ENCODE measurements at regions not wholly inside any gene's neighbourhood (a gene's known extent, or its start where the extent isn't known, plus 50 kb on each side); places are given as distances from the start of the nearest gene placed in this dataset.

DNA sequence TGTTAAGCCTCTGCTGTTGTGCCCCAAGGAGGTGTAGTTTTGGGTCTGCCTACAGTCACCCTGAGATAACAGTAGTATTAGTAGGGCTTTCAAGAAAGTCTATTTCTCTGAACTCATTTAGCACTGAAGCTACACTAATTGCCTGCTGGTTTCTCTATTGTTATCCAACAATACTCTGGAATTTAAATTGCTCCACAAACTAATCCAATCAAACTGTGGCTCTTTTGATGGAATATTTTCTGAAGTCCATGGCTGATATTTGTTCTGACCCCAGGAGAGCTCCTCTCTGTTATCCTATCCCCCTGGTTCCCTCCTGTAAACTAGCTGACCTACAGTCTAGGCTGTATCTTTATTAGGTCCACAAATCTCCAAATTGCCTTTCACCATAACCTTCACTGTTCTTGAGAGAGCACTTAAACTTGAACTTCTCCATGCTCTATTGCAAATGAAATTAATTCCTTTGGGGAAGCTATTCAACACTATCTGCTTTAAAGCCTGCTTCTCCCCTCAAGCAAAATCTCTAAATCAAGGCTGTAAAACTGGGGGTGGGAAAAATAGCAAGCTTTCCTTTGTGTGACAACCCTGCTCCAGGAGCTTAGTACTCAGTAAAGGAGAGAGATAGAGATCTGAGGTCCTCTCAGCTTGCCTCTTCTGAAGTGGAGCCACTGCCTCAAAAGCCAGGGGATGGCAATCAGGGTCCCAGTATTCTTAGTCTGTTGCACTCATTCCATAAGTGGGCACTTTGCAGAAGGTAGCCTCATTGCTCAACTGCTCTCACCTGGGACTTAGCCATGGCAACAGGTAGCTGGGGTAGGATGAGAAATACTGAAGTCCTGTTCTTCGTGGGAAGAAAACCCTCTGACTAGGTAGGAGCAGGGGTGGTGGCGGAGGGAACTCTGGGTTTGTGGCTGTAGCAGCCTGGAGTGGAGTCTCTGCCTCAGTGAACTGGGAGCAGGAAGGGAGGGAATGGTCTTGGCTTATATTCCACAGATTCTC lies 110.9 kb downstream of the MACIR start:
- TF ChIP-seq, protein P1, sequence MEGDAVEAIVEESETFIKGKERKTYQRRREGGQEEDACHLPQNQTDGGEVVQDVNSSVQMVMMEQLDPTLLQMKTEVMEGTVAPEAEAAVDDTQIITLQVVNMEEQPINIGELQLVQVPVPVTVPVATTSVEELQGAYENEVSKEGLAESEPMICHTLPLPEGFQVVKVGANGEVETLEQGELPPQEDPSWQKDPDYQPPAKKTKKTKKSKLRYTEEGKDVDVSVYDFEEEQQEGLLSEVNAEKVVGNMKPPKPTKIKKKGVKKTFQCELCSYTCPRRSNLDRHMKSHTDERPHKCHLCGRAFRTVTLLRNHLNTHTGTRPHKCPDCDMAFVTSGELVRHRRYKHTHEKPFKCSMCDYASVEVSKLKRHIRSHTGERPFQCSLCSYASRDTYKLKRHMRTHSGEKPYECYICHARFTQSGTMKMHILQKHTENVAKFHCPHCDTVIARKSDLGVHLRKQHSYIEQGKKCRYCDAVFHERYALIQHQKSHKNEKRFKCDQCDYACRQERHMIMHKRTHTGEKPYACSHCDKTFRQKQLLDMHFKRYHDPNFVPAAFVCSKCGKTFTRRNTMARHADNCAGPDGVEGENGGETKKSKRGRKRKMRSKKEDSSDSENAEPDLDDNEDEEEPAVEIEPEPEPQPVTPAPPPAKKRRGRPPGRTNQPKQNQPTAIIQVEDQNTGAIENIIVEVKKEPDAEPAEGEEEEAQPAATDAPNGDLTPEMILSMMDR (IDR thresholded peaks at IDR 0.05; ENCODE audit: insufficient read depth, low read depth, low read length): no peak
- Histone ChIP-seq H3K4me3 (ENCODE audit: low read depth, low read length) (no peak overlapping the region), H3K36me3 (ENCODE audit: control insufficient read depth, insufficient read depth, low read length) (no peaks in the 10 kb centered on the region), H3K27me3 (ENCODE audit: control insufficient read depth, insufficient read depth, low read length) (no peaks in the 10 kb centered on the region)
- POLR2A ChIA-PET: no interaction called here
- no peak for DNase-seq (ENCODE audit: low read depth)
- CTCF ChIA-PET: no interaction called here

DNA sequence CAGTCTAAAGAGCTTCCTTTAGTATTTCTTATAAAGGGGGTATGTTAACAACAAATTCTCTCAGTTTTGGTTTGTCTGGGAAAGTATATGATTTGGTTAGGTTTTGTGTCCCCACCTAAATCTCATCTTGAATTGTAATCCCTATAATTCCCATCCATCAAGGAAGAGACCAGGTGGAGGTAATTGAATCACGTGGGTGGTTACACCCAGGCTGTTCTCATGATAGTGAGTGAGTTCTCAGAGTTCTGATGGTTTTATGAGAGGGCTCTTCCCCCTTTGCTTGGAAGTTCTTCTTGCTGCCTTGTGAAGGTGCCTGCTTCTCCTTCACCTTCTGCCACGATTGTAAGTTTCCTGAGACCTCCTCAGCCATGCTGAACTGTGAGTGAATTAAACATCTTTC lies 109.1 kb downstream of the MACIR start:
- H3K4me3 ChIP-seq (ENCODE audit: low read depth, low read length): no peak overlapping the region
- no peak for DNase-seq (ENCODE audit: low read depth)
- no peaks in the 10 kb centered on the region for H3K27me3 ChIP-seq (ENCODE audit: control insufficient read depth, insufficient read depth, low read length)
- H3K36me3 ChIP-seq (ENCODE audit: control insufficient read depth, insufficient read depth, low read length): no peaks in the 10 kb centered on the region
- TF ChIP-seq, protein P1 (IDR thresholded peaks at IDR 0.05; ENCODE audit: insufficient read depth, low read depth, low read length): no peak
- ChIA-PET CTCF (no interaction called here), POLR2A (no interaction called here)

DNA sequence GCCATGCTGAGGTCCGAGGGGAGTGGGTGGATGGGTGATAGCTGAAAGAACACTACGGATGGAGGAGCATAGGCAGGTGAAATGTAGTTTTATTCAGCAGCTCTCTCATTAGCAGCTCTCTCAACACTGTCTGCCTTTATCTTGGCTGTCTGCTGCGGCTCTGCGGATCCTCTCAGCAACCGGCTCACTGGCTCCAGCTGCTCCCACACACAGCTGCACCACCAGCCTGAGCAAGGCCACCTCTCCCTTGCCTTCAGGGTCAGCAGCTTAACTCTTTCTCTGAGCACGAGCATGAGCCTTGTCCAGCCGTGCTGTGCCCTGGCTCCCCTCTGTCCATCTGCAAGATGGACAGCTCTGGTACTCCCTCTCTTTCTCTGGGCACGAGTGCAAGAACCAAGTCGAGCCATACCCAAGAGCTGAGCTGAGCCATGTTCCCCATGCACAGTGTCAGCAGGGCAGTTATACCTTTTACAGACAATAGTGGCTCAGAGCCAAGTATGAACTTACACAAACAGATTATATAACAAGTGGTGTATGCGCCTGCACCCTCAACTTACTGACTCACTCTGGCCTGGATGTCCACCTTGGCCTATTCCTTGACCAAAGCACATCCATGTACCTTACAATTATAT lies 108.5 kb downstream of the MACIR start:
- CTCF ChIA-PET: no interaction called here
- POLR2A ChIA-PET: interaction anchor here (0.5 kb wide), 1 partner anchor 81 kb away, joined by 3 read pairs; no protein-coding TSS in a partner anchor
- Histone ChIP-seq H3K27me3 (ENCODE audit: control insufficient read depth, insufficient read depth, low read length) (no peaks in the 10 kb centered on the region), H3K4me3 (ENCODE audit: low read depth, low read length) (no peak overlapping the region), H3K36me3 (ENCODE audit: control insufficient read depth, insufficient read depth, low read length) (no peaks in the 10 kb centered on the region)
- DNase-seq (ENCODE audit: low read depth): no peak
- TF ChIP-seq, protein P1 (IDR thresholded peaks at IDR 0.05; ENCODE audit: insufficient read depth, low read depth, low read length): no peak

DNA sequence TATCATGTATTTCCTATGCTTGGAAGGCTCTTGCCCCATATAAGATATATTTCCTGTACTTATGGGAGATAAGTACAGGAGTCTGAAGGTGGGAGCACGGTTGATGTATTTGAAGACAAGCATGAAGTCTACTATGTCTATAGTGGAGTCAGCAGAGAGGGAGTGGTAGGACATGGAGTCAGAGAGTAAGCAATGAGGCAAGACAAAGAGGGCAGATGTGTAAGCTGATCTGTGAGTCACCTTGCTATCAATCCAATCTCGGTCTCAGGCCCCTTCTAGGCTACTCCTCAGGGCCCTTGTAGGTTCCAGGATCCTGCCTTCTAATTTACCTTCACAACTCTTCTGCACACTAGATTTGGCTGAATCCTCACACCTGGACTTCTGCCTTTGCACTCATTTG lies 105.5 kb downstream of the MACIR start:
- no peak for DNase-seq (ENCODE audit: low read depth)
- TF ChIP-seq, protein P1 (IDR thresholded peaks at IDR 0.05; ENCODE audit: insufficient read depth, low read depth, low read length): no peak
- ChIA-PET CTCF (no interaction called here), POLR2A (no interaction called here)
- no peaks in the 10 kb centered on the region for H3K27me3 ChIP-seq (ENCODE audit: control insufficient read depth, insufficient read depth, low read length)
- H3K4me3 ChIP-seq (ENCODE audit: low read depth, low read length): no peak overlapping the region
- no peaks in the 10 kb centered on the region for H3K36me3 ChIP-seq (ENCODE audit: control insufficient read depth, insufficient read depth, low read length)

DNA sequence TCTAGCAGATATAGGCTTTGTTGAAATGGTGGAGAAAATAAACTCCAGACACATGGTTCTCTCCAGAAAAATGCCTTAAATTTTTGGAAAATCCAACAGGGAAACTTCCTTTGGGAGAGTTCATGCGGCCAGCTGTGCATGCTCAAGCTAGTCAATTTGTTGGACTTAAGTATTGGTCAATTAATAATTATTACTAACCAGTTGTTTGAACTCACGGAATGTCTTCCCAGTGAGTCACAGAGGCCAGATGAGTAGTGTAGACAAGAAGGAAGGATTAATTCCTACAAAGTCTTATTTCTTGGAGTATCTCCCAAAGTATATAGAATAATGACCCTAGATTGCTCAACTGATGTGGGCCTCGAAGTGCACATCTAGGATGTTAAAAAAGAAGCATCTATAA lies 103.6 kb downstream of the MACIR start:
- Histone ChIP-seq H3K4me3 (ENCODE audit: low read depth, low read length) (no peak overlapping the region), H3K27me3 (ENCODE audit: control insufficient read depth, insufficient read depth, low read length) (no peaks in the 10 kb centered on the region), H3K36me3 (ENCODE audit: control insufficient read depth, insufficient read depth, low read length) (no peaks in the 10 kb centered on the region)
- ChIA-PET POLR2A (interaction anchor here (0.6 kb wide), 1 partner anchor 104 kb away, joined by 15 read pairs; no protein-coding TSS in a partner anchor), CTCF (interaction anchor here (0.7 to 1.5 kb wide), 3 partner anchors 10 to 856 kb away, joined by 3 read pairs; no protein-coding TSS in a partner anchor)
- TF ChIP-seq, protein P1 (IDR thresholded peaks at IDR 0.05; ENCODE audit: insufficient read depth, low read depth, low read length): no peak
- DNase-seq (ENCODE audit: low read depth): no peak

Measured in BJ (cell line).